DND-41 (cell line): ENCODE measurements at regions not wholly inside any gene's neighbourhood (a gene's known extent, or its start where the extent isn't known, plus 50 kb on each side); places are given as distances from the start of the nearest gene placed in this dataset.

Source experiments
- ATAC-seq: fragments of 200-7000 bp; cut with Tn5 transposase; 3 replicates; pipeline ENCODE4 v1.9.1; 2021; ENCODE audit warnings: low read depth; ENCODE audit not compliant: insufficient read depth
- DNase-seq: peaks from one replicate; pipeline ENCODE4 v3.0.0-alpha.2; 2020
- H2AFZ ChIP-seq: 2 replicates; pipeline ENCODE4 v1.6.0; 2012; ENCODE audit warnings: low read depth, low read length
- H3K27ac ChIP-seq: 2 replicates; pipeline ENCODE4 v1.5.1; 2012; ENCODE audit warnings: low read length, inconsistent platforms
- H3K27me3 ChIP-seq: fragments of 200-600 bp; sonication (generic); 2 replicates; pipeline ENCODE4 v1.6.0; 2012; ENCODE audit warnings: low read length, mild to moderate bottlenecking, inconsistent platforms; ENCODE audit not compliant: insufficient read depth, poor library complexity
- H3K36me3 ChIP-seq: 2 replicates; pipeline ENCODE4 v1.5.1; 2012; ENCODE audit warnings: low read length, inconsistent platforms; ENCODE audit not compliant: insufficient read depth
- H3K4me1 ChIP-seq: 2 replicates; pipeline ENCODE4 v1.5.1; 2012; ENCODE audit warnings: mild to moderate bottlenecking, low read length; ENCODE audit not compliant: insufficient read depth
- H3K4me2 ChIP-seq: 2 replicates; pipeline ENCODE4 v1.6.0; 2012; ENCODE audit warnings: mild to moderate bottlenecking, moderate library complexity, low read length, inconsistent platforms; ENCODE audit not compliant: insufficient read depth
- H3K4me3 ChIP-seq, 2 experiments: fragments of 200-600 bp in 1 of 2; shearing (Covaris generic) in 1 of 2; 2 replicates each; pipeline ENCODE4 v1.5.1; 2012 to 2016; ENCODE audit warnings: inconsistent platforms in 2 of 2, low read length in 2 of 2, mild to moderate bottlenecking in 2 of 2, low read depth in 1 of 2, moderate library complexity in 1 of 2
- H3K79me2 ChIP-seq: 2 replicates; pipeline ENCODE4 v1.6.0; 2012; ENCODE audit warnings: low read length, inconsistent platforms; ENCODE audit not compliant: insufficient read depth
- H3K9ac ChIP-seq: 2 replicates; pipeline ENCODE4 v1.6.0; 2012; ENCODE audit warnings: low read depth, mild to moderate bottlenecking, inconsistent platforms, low read length, moderate library complexity
- H3K9me3 ChIP-seq: 2 replicates; pipeline ENCODE4 v1.5.1; 2012; ENCODE audit warnings: low read length, moderate library complexity, mild to moderate bottlenecking, inconsistent platforms; ENCODE audit not compliant: insufficient read depth, severe bottlenecking
- H4K20me1 ChIP-seq: 2 replicates; pipeline ENCODE4 v1.6.0; 2012; ENCODE audit warnings: low read length; ENCODE audit not compliant: insufficient read depth
- CTCF ChIP-seq: IDR thresholded peaks from 2 replicates; pipeline ENCODE4 v1.5.1; 2012; ENCODE audit warnings: borderline replicate concordance, low read length, moderate library complexity, mild to moderate bottlenecking; ENCODE audit not compliant: poor library complexity, severe bottlenecking; ENCODE audit errors: extremely low read depth
- EZH2 ChIP-seq: IDR thresholded peaks from 3 replicates; pipeline ENCODE4 v1.6.1; 2012; ENCODE audit warnings: borderline replicate concordance, low read depth, mild to moderate bottlenecking, moderate library complexity, low read length, inconsistent platforms; ENCODE audit not compliant: severe bottlenecking

GRCh38 chr3:177334803-177335202 lies 137.5 kb upstream of the TBL1XR1 start:
- H3K79me2 ChIP-seq: no peaks in the 10 kb centered on the region
- H4K20me1 ChIP-seq: no peaks in the 10 kb centered on the region
- DNase-seq (no peak), ATAC-seq (no peak)
- H3K27me3 ChIP-seq: no peaks in the 10 kb centered on the region
- H3K27ac ChIP-seq: no peak overlapping the region
- no peak overlapping the region for H3K4me3 ChIP-seq
- no peak overlapping the region for H3K4me2 ChIP-seq
- H3K9me3 ChIP-seq: no peaks in the 10 kb centered on the region
- H2AFZ ChIP-seq: no peak overlapping the region
- peaks cover 8% of the 10 kb centered on the region for H3K4me1 ChIP-seq
- TF ChIP-seq EZH2: no peak
- H3K36me3 ChIP-seq: no peaks in the 10 kb centered on the region
- H3K9ac ChIP-seq: no peak overlapping the region

GRCh38 chr3:177335728-177336127 lies 138.4 kb upstream of the TBL1XR1 start:
- H3K27me3 ChIP-seq: no peaks in the 10 kb centered on the region
- no peak for DNase-seq
- H3K4me1 ChIP-seq: peaks cover 8% of the 10 kb centered on the region

GRCh38 chr3:177336873-177337450 lies 139.7 kb upstream of the TBL1XR1 start:
- H3K36me3 ChIP-seq: no peaks in the 10 kb centered on the region
- no peaks in the 10 kb centered on the region for H3K79me2 ChIP-seq
- no peak for ATAC-seq
- no peak for TF ChIP-seq CTCF
- no peak overlapping the region for H3K9ac ChIP-seq
- H4K20me1 ChIP-seq: no peaks in the 10 kb centered on the region
- H3K27me3 ChIP-seq: no peaks in the 10 kb centered on the region
- H3K9me3 ChIP-seq: no peaks in the 10 kb centered on the region
- no peak overlapping the region for H3K4me2 ChIP-seq
- no peak overlapping the region for H2AFZ ChIP-seq
- H3K4me1 ChIP-seq: peaks cover 8% of the 10 kb centered on the region
- no peak overlapping the region for H3K27ac ChIP-seq
- no peak for DNase-seq
- no peak overlapping the region for H3K4me3 ChIP-seq

More at GRCh38 chr3:177335728-177336127, 138.4 kb upstream of the TBL1XR1 start:
- Histone ChIP-seq H3K27ac (no peak overlapping the region), H4K20me1 (no peaks in the 10 kb centered on the region), H3K9me3 (no peaks in the 10 kb centered on the region), H3K79me2 (no peaks in the 10 kb centered on the region), H2AFZ (no peak overlapping the region), H3K4me3 (no peak overlapping the region), H3K9ac (no peak overlapping the region), H3K36me3 (no peaks in the 10 kb centered on the region), H3K4me2 (no peak overlapping the region)
- ATAC-seq: no peak
- TF ChIP-seq EZH2 (no peak), CTCF (no peak)

- Histone ChIP-seq H3K9me3 (no peaks in the 10 kb centered on the region), H3K4me3 (no peak overlapping the region), H3K4me1 (peaks cover 8% of the 10 kb centered on the region), H3K9ac (no peak overlapping the region), H3K36me3 (no peaks in the 10 kb centered on the region), H3K79me2 (no peaks in the 10 kb centered on the region), H3K4me2 (no peak overlapping the region), H2AFZ (no peak overlapping the region), H3K27ac (no peak overlapping the region), H4K20me1 (no peaks in the 10 kb centered on the region), H3K27me3 (no peaks in the 10 kb centered on the region)
- ATAC-seq (peak; percentile 39; the same call in 1 of the 3 replicates), DNase-seq (no peak)
- TF ChIP-seq EZH2: no peak
- TF ChIP-seq CTCF: no peak
These were observed 140.5 kb upstream of the TBL1XR1 start for GRCh38 chr3:177337541-177338331.
